Glomerular visceral epithelial cell (primary cell): ENCODE measurements at regions not wholly inside any gene's neighbourhood (a gene's known extent, or its start where the extent isn't known, plus 50 kb on each side); places are given as distances from the start of the nearest gene placed in this dataset.
"Not testable (repeated sequence)": the region's sequence is repeated elsewhere in the genome, so short reads cannot be mapped to it uniquely, and the experiment has no call there.

ENCODE experiments used
- DNase-seq: peaks from one replicate; pipeline ENCODE4 v3.0.0-alpha.2; 2016; ENCODE audit errors: extremely low spot score

- DNase-seq = no peak
Measured at GRCh38 chr6:150456466-150456865, 87.7 kb downstream of the IYD start.

- no peak for DNase-seq
Measured at GRCh38 chr6:150456902-150457643, 88.3 kb downstream of the IYD start.

- DNase-seq = no peak
Measured at GRCh38 chr6:150458579-150458978, 89.8 kb downstream of the IYD start.

- DNase-seq = no peak
Measured at GRCh38 chr6:150463852-150464251, 95.0 kb downstream of the IYD start.

- DNase-seq = no peak
Measured at GRCh38 chr6:150464966-150465365, 96.2 kb downstream of the IYD start.

GRCh38 chr6:150465610-150466009 lies 96.8 kb downstream of the IYD start:
- no peak for DNase-seq

- no peak for DNase-seq
Measured at GRCh38 chr6:150466196-150466595, 97.4 kb downstream of the IYD start.

- no peak for DNase-seq
Measured at GRCh38 chr6:150470131-150470530, 101.3 kb downstream of the IYD start.

- no peak for DNase-seq
Measured at GRCh38 chr6:150470960-150471665, 102.3 kb downstream of the IYD start.

GRCh38 chr6:150478656-150479545 lies 110.1 kb downstream of the IYD start:
- no peak for DNase-seq

- DNase-seq = no peak
Measured at GRCh38 chr6:150482883-150483409, 114.1 kb downstream of the IYD start.

GRCh38 chr6:150485161-150485958 lies 114.3 kb upstream of the PLEKHG1 start:
- no peak for DNase-seq

- DNase-seq = no peak
Measured at GRCh38 chr6:150486048-150486447, 113.6 kb upstream of the PLEKHG1 start.

- DNase-seq = peak; percentile 25
Measured at GRCh38 chr6:150490586-150490985, 109.1 kb upstream of the PLEKHG1 start.

- DNase-seq = peak; percentile 81
Measured at GRCh38 chr6:150491131-150491810, 108.4 kb upstream of the PLEKHG1 start.

- no peak for DNase-seq
Measured at GRCh38 chr6:150491811-150492172, 107.9 kb upstream of the PLEKHG1 start.

GRCh38 chr6:150492507-150492906 lies 107.2 kb upstream of the PLEKHG1 start:
- DNase-seq = peak; percentile 96

GRCh38 chr6:150492941-150493340 lies 106.7 kb upstream of the PLEKHG1 start:
- DNase-seq = peak; percentile 95

GRCh38 chr6:150493552-150493951 lies 106.1 kb upstream of the PLEKHG1 start:
- not testable (repeated sequence) for DNase-seq

GRCh38 chr6:150494241-150494640 lies 105.4 kb upstream of the PLEKHG1 start:
- no peak for DNase-seq

- DNase-seq = no peak
Measured at GRCh38 chr6:150495126-150495525, 104.6 kb upstream of the PLEKHG1 start.
